ENCODE measurements at regions not wholly inside any gene's neighbourhood (a gene's known extent, or its start where the extent isn't known, plus 50 kb on each side); places are given as distances from the start of the nearest gene placed in this dataset.

GRCh38 chr2:134098321-134098720, 155.6 kb upstream of the MGAT5 start:
- Histone ChIP-seq H2AK5ac (ENCODE audit: low read depth, low read length) (no peak overlapping the region), H3K9ac (ENCODE audit: low read depth, low read length, poor library complexity) (no peak overlapping the region)
- no CpG with 5 or more reads among the region's 3 CpGs for WGBS, 2 donors (ENCODE audit: extremely low coverage in 2 of 2, insufficient read length in 2 of 2, insufficient replicate concordance in 1 of 2)

GRCh38 chr2:134099273-134099672, 154.6 kb upstream of the MGAT5 start:
- Histone ChIP-seq H2AK5ac (ENCODE audit: low read depth, low read length) (no peak overlapping the region), H3K4me2 (ENCODE audit: insufficient read depth, low read length, poor library complexity, severe bottlenecking) (no peak overlapping the region), H4K8ac (ENCODE audit: low read depth, low read length) (no peak overlapping the region), H2BK120ac (ENCODE audit: low read depth, low read length) (no peak overlapping the region), H3K36me3 (replicated peaks in 1 of 2; ENCODE audit: control insufficient read depth in 2 of 2, insufficient read depth in 2 of 2, low read length in 2 of 2) (no peaks in the 10 kb centered on the region), H3K27me3 (ENCODE audit: control insufficient read depth in 3 of 3, insufficient read depth in 3 of 3, low read depth in 1 of 3, low read length in 3 of 3) (no peaks in the 10 kb centered on the region), H3K4me1 (ENCODE audit: control insufficient read depth in 2 of 2, insufficient read depth in 1 of 2, low read depth in 1 of 2, low read length in 2 of 2) (peaks cover 0 to 4% of the 10 kb centered on the region in 2 donors), H2BK12ac (ENCODE audit: low read length) (no peak overlapping the region), H3K79me1 (ENCODE audit: low read depth, low read length) (no peaks in the 10 kb centered on the region), H2AFZ (ENCODE audit: low read length) (no peak overlapping the region), H3K27ac (replicated peaks; ENCODE audit: low read length) (no peak overlapping the region), H2BK5ac (ENCODE audit: low read length) (no peak overlapping the region), H3K23ac (ENCODE audit: low read depth, low read length, poor library complexity) (no peak overlapping the region), H3K4me3 (ENCODE audit: low read length in 2 of 2) (no peak overlapping the region), H3K14ac (ENCODE audit: low read length) (no peak overlapping the region), H3K9ac (ENCODE audit: low read depth, low read length, poor library complexity) (no peak overlapping the region), H3K9me3 (replicated peaks in 1 of 2; ENCODE audit: control insufficient read depth in 2 of 2, insufficient read depth in 1 of 2, low read depth in 1 of 2, low read length in 2 of 2) (peaks cover 2 to 4% of the 10 kb centered on the region in 2 donors), H4K91ac (ENCODE audit: low read depth, low read length, poor library complexity) (no peak overlapping the region), H3K4ac (ENCODE audit: low read length) (no peak overlapping the region), H2BK15ac (ENCODE audit: low read length) (no peak overlapping the region), H3K18ac (ENCODE audit: low read length) (no peak overlapping the region)
- DNase-seq (ENCODE audit: low spot score): no peak
- WGBS, 2 donors (ENCODE audit: extremely low coverage in 2 of 2, insufficient read length in 2 of 2, insufficient replicate concordance in 1 of 2): no CpG with 5 or more reads among the region's 1 CpG

More at GRCh38 chr2:134098321-134098720, 155.6 kb upstream of the MGAT5 start:
- Histone ChIP-seq H2BK120ac (ENCODE audit: low read depth, low read length) (no peak overlapping the region), H4K8ac (ENCODE audit: low read depth, low read length) (no peak overlapping the region), H3K4me2 (ENCODE audit: insufficient read depth, low read length, poor library complexity, severe bottlenecking) (no peak overlapping the region), H3K36me3 (replicated peaks in 1 of 2; ENCODE audit: control insufficient read depth in 2 of 2, insufficient read depth in 2 of 2, low read length in 2 of 2) (no peaks in the 10 kb centered on the region), H3K9me3 (replicated peaks in 1 of 2; ENCODE audit: control insufficient read depth in 2 of 2, insufficient read depth in 1 of 2, low read depth in 1 of 2, low read length in 2 of 2) (peaks cover 2 to 4% of the 10 kb centered on the region in 2 donors), H3K14ac (ENCODE audit: low read length) (no peak overlapping the region), H3K4me1 (ENCODE audit: control insufficient read depth in 2 of 2, insufficient read depth in 1 of 2, low read depth in 1 of 2, low read length in 2 of 2) (peaks cover 0 to 4% of the 10 kb centered on the region in 2 donors), H3K27ac (replicated peaks; ENCODE audit: low read length) (no peak overlapping the region), H3K18ac (ENCODE audit: low read length) (no peak overlapping the region), H3K27me3 (ENCODE audit: control insufficient read depth in 3 of 3, insufficient read depth in 3 of 3, low read depth in 1 of 3, low read length in 3 of 3) (no peaks in the 10 kb centered on the region), H3K23ac (ENCODE audit: low read depth, low read length, poor library complexity) (no peak overlapping the region), H2BK5ac (ENCODE audit: low read length) (no peak overlapping the region), H3K79me1 (ENCODE audit: low read depth, low read length) (no peaks in the 10 kb centered on the region), H3K4me3 (ENCODE audit: low read length in 2 of 2) (no peak overlapping the region), H2BK12ac (ENCODE audit: low read length) (no peak overlapping the region), H2AFZ (ENCODE audit: low read length) (no peak overlapping the region), H2BK15ac (ENCODE audit: low read length) (no peak overlapping the region), H3K4ac (ENCODE audit: low read length) (no peak overlapping the region), H4K91ac (ENCODE audit: low read depth, low read length, poor library complexity) (no peak overlapping the region)
- no peak for DNase-seq (ENCODE audit: low spot score)

DNA sequence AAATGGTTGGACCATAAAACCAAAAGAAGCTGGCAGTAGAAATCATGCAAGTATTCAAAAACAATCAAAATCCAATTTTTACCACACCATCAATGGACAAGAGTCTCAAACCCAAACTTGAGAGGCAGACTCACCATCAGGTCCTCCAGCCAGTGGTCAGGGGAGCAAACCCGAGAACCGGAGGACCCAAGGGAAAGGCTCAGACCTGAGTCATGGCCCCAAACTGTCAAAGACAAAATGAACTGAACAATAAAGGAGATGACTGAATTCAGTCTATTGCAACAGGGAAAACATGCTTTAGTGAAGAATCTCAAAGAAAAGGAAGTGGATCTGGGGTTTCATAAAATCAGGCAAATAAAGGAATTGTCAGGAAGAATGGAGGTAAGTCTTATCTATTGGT, 150.7 kb upstream of the MGAT5 start:
- H2BK12ac ChIP-seq (ENCODE audit: low read length): no peak overlapping the region
- H3K9ac ChIP-seq (ENCODE audit: low read depth, low read length, poor library complexity): no peak overlapping the region
- no peak overlapping the region for H3K4me2 ChIP-seq (ENCODE audit: insufficient read depth, low read length, poor library complexity, severe bottlenecking)
- H3K9me3 ChIP-seq (replicated peaks in 1 of 2; ENCODE audit: control insufficient read depth in 2 of 2, insufficient read depth in 1 of 2, low read depth in 1 of 2, low read length in 2 of 2): no peaks in the 10 kb centered on the region
- no peaks in the 10 kb centered on the region for H3K36me3 ChIP-seq (replicated peaks in 1 of 2; ENCODE audit: control insufficient read depth in 2 of 2, insufficient read depth in 2 of 2, low read length in 2 of 2)
- no peak overlapping the region for H3K27ac ChIP-seq (replicated peaks; ENCODE audit: low read length)
- no CpG with 5 or more reads among the region's 2 CpGs for WGBS, 2 donors (ENCODE audit: extremely low coverage in 2 of 2, insufficient read length in 2 of 2, insufficient replicate concordance in 1 of 2)
- no peak overlapping the region for H2BK5ac ChIP-seq (ENCODE audit: low read length)
- H3K79me1 ChIP-seq (ENCODE audit: low read depth, low read length): no peaks in the 10 kb centered on the region
- H3K27me3 ChIP-seq (ENCODE audit: control insufficient read depth in 3 of 3, insufficient read depth in 3 of 3, low read depth in 1 of 3, low read length in 3 of 3): peaks cover 0 to 2% (median 0%) of the 10 kb centered on the region in 3 experiments
- H3K4me1 ChIP-seq (ENCODE audit: control insufficient read depth in 2 of 2, insufficient read depth in 1 of 2, low read depth in 1 of 2, low read length in 2 of 2): peaks cover 4% of the 10 kb centered on the region in 2 donors
- H2BK120ac ChIP-seq (ENCODE audit: low read depth, low read length): no peak overlapping the region
- H2AFZ ChIP-seq (ENCODE audit: low read length): no peak overlapping the region
- H3K4ac ChIP-seq (ENCODE audit: low read length): no peak overlapping the region
- no peak overlapping the region for H3K4me3 ChIP-seq (ENCODE audit: low read length in 2 of 2)
- no peak overlapping the region for H2BK15ac ChIP-seq (ENCODE audit: low read length)
- no peak overlapping the region for H3K23ac ChIP-seq (ENCODE audit: low read depth, low read length, poor library complexity)
- H3K14ac ChIP-seq (ENCODE audit: low read length): no peak overlapping the region
- no peak overlapping the region for H4K8ac ChIP-seq (ENCODE audit: low read depth, low read length)
- DNase-seq (ENCODE audit: low spot score): no peak
- no peak overlapping the region for H4K91ac ChIP-seq (ENCODE audit: low read depth, low read length, poor library complexity)
- no peak overlapping the region for H2AK5ac ChIP-seq (ENCODE audit: low read depth, low read length)
- no peak overlapping the region for H3K18ac ChIP-seq (ENCODE audit: low read length)

DNA sequence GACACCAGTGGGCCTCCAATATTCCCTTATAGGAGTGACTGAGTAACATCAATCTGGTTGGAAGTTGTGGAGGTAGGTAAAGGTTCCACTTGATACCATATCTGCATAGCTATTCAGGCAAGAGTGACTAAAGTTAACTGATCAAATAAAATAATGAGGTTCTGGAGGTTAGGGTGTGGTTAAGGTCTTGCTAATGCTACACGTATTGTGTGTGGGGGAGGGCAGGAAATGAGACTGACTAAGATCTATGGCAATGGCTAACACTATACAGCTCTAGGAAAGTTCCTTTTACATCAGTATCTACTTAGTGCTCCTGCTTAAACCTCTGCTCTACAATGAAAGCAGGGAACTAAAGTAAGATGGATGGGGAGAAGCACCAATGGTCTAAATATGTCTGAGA, 149.1 kb upstream of the MGAT5 start:
- no peaks in the 10 kb centered on the region for H3K79me1 ChIP-seq (ENCODE audit: low read depth, low read length)
- WGBS, 2 donors (ENCODE audit: extremely low coverage in 2 of 2, insufficient read length in 2 of 2, insufficient replicate concordance in 1 of 2): no CpG with 5 or more reads among the region's 1 CpG
- no peak overlapping the region for H3K4me3 ChIP-seq (ENCODE audit: low read length in 2 of 2)
- H3K4ac ChIP-seq (ENCODE audit: low read length): no peak overlapping the region
- H3K4me2 ChIP-seq (ENCODE audit: insufficient read depth, low read length, poor library complexity, severe bottlenecking): no peak overlapping the region
- no peak overlapping the region for H3K23ac ChIP-seq (ENCODE audit: low read depth, low read length, poor library complexity)
- no peak overlapping the region for H3K18ac ChIP-seq (ENCODE audit: low read length)
- H3K27me3 ChIP-seq (ENCODE audit: control insufficient read depth in 3 of 3, insufficient read depth in 3 of 3, low read depth in 1 of 3, low read length in 3 of 3): peaks cover 0 to 2% (median 0%) of the 10 kb centered on the region in 3 experiments
- no peak overlapping the region for H3K9ac ChIP-seq (ENCODE audit: low read depth, low read length, poor library complexity)
- H2BK12ac ChIP-seq (ENCODE audit: low read length): no peak overlapping the region
- no peak for DNase-seq (ENCODE audit: low spot score)
- no peak overlapping the region for H2BK120ac ChIP-seq (ENCODE audit: low read depth, low read length)
- H3K9me3 ChIP-seq (replicated peaks in 1 of 2; ENCODE audit: control insufficient read depth in 2 of 2, insufficient read depth in 1 of 2, low read depth in 1 of 2, low read length in 2 of 2): no peaks in the 10 kb centered on the region
- no peak overlapping the region for H2BK5ac ChIP-seq (ENCODE audit: low read length)
- peaks cover 4% of the 10 kb centered on the region in 2 donors for H3K4me1 ChIP-seq (ENCODE audit: control insufficient read depth in 2 of 2, insufficient read depth in 1 of 2, low read depth in 1 of 2, low read length in 2 of 2)
- H4K91ac ChIP-seq (ENCODE audit: low read depth, low read length, poor library complexity): no peak overlapping the region
- no peaks in the 10 kb centered on the region for H3K36me3 ChIP-seq (replicated peaks in 1 of 2; ENCODE audit: control insufficient read depth in 2 of 2, insufficient read depth in 2 of 2, low read length in 2 of 2)
- H2AFZ ChIP-seq (ENCODE audit: low read length): no peak overlapping the region
- no peak overlapping the region for H4K8ac ChIP-seq (ENCODE audit: low read depth, low read length)
- H3K14ac ChIP-seq (ENCODE audit: low read length): no peak overlapping the region
- no peak overlapping the region for H2AK5ac ChIP-seq (ENCODE audit: low read depth, low read length)
- no peak overlapping the region for H2BK15ac ChIP-seq (ENCODE audit: low read length)
- H3K27ac ChIP-seq (replicated peaks; ENCODE audit: low read length): no peak overlapping the region

Measured in neuronal stem cell (in vitro differentiated cells).